ENCODE measurements at regions not wholly inside any gene's neighbourhood (a gene's known extent, or its start where the extent isn't known, plus 50 kb on each side); places are given as distances from the start of the nearest gene placed in this dataset.

DNA sequence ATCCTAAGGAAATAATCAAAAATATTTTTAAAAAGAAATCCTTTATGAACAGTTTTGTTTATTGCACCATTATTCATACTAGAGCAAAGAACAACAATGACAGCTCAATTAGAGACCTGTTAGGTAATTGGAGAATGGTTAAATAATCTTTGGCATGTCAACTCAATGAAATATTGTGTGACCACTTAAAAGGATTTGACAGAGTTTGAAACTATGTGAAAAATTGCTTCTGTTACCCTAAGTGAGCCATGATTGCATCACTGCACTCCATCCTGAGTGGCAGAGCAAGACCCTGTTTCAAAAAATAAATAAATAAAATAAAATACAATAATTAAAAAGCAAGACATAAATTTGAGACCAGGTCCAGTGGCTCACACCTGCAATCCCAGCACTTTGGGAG lies 66.1 kb upstream of the ATP8B1 start:
- TF ChIP-seq, protein P1, sequence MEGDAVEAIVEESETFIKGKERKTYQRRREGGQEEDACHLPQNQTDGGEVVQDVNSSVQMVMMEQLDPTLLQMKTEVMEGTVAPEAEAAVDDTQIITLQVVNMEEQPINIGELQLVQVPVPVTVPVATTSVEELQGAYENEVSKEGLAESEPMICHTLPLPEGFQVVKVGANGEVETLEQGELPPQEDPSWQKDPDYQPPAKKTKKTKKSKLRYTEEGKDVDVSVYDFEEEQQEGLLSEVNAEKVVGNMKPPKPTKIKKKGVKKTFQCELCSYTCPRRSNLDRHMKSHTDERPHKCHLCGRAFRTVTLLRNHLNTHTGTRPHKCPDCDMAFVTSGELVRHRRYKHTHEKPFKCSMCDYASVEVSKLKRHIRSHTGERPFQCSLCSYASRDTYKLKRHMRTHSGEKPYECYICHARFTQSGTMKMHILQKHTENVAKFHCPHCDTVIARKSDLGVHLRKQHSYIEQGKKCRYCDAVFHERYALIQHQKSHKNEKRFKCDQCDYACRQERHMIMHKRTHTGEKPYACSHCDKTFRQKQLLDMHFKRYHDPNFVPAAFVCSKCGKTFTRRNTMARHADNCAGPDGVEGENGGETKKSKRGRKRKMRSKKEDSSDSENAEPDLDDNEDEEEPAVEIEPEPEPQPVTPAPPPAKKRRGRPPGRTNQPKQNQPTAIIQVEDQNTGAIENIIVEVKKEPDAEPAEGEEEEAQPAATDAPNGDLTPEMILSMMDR (IDR thresholded peaks at IDR 0.05): no peak
- DNase-seq: no peak
- Histone ChIP-seq H3K27me3 (no peaks in the 10 kb centered on the region), H3K4me1 (replicated peaks in 1 of 2) (no peaks in the 10 kb centered on the region), H3K27ac (no peak overlapping the region), H3K9me3 (replicated peaks in 1 of 3) (peaks cover 0 to 8% (median 0%) of the 10 kb centered on the region in 3 donors), H3K36me3 (replicated peaks in 1 of 2) (no peaks in the 10 kb centered on the region), H3K4me3 (no peak overlapping the region)
- intact Hi-C loops (cut with DNase I): no loop called here

- Histone ChIP-seq H3K27ac (no peak overlapping the region), H3K9me3 (replicated peaks in 1 of 3) (no peaks in the 10 kb centered on the region), H3K4me3 (no peak overlapping the region), H3K36me3 (replicated peaks in 1 of 2) (no peaks in the 10 kb centered on the region), H3K4me1 (replicated peaks in 1 of 2) (no peaks in the 10 kb centered on the region), H3K27me3 (no peaks in the 10 kb centered on the region)
- intact Hi-C loops (cut with DNase I): no loop called here
- TF ChIP-seq POLR2A (IDR thresholded peaks at IDR 0.05): no peak
- TF ChIP-seq, protein P1 (IDR thresholded peaks at IDR 0.05): no peak
- DNase-seq: no peak
- WGBS, 4 donors: 58 to 79% (median 74%) methylated on average over 3 of the region's 3 CpGs
These were observed 63.2 kb upstream of the ATP8B1 start for GRCh38 chr18:57866355-57866754.

DNA sequence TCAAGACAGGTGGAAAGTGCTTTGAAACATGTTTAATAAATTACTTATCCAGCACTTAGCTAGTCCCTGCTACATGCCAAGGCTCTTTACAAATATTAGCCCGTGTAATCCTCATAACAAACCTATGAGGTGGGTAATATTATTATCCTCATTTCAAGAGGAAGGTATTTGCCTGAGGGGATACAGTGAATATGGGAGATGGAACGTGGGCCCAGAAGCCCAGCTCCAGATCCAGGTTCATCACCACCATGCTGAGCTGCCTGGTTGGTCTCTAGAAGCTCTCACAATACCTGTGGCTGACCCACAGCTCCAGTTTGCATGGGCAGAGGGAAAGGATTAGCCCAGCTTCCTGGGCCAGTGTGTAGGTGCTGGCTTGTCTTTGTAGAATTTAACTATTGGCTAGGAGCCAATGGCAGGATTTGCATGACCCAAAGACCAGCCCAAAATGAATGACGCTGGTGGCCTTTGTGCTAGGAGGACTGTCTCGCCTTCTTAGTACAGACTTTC lies 61.6 kb upstream of the ATP8B1 start:
- Histone ChIP-seq H3K4me1 (replicated peaks in 1 of 2) (no peaks in the 10 kb centered on the region), H3K27me3 (no peaks in the 10 kb centered on the region), H3K4me3 (no peak overlapping the region), H3K27ac (no peak overlapping the region), H3K36me3 (replicated peaks in 1 of 2) (no peaks in the 10 kb centered on the region), H3K9me3 (replicated peaks in 1 of 3) (no peaks in the 10 kb centered on the region)
- no peak for TF ChIP-seq POLR2A (IDR thresholded peaks at IDR 0.05)
- TF ChIP-seq, protein P1 (IDR thresholded peaks at IDR 0.05): no peak
- intact Hi-C loops (cut with DNase I): no loop called here
- DNase-seq: no peak
- WGBS, 4 donors: 91 to 95% (median 92%) methylated on average over 4 of the region's 4 CpGs

GRCh38 chr18:57863706-57864105 lies 60.6 kb upstream of the ATP8B1 start:
- no peaks in the 10 kb centered on the region for H3K9me3 ChIP-seq (replicated peaks in 1 of 3)
- WGBS, 4 donors: 72 to 82% (median 79%) methylated on average over 2 of the region's 2 CpGs
- H3K36me3 ChIP-seq (replicated peaks in 1 of 2): no peaks in the 10 kb centered on the region
- no peak for DNase-seq
- H3K4me3 ChIP-seq: no peak overlapping the region
- TF ChIP-seq, protein P1 (IDR thresholded peaks at IDR 0.05): no peak
- no peak for TF ChIP-seq POLR2A (IDR thresholded peaks at IDR 0.05)
- no peak overlapping the region for H3K27ac ChIP-seq
- no peaks in the 10 kb centered on the region for H3K27me3 ChIP-seq
- intact Hi-C loops (cut with DNase I): no loop called here
- H3K4me1 ChIP-seq (replicated peaks in 1 of 2): no peaks in the 10 kb centered on the region
